ENCODE measurements at regions not wholly inside any gene's neighbourhood (a gene's known extent, or its start where the extent isn't known, plus 50 kb on each side); places are given as distances from the start of the nearest gene placed in this dataset.

DNA sequence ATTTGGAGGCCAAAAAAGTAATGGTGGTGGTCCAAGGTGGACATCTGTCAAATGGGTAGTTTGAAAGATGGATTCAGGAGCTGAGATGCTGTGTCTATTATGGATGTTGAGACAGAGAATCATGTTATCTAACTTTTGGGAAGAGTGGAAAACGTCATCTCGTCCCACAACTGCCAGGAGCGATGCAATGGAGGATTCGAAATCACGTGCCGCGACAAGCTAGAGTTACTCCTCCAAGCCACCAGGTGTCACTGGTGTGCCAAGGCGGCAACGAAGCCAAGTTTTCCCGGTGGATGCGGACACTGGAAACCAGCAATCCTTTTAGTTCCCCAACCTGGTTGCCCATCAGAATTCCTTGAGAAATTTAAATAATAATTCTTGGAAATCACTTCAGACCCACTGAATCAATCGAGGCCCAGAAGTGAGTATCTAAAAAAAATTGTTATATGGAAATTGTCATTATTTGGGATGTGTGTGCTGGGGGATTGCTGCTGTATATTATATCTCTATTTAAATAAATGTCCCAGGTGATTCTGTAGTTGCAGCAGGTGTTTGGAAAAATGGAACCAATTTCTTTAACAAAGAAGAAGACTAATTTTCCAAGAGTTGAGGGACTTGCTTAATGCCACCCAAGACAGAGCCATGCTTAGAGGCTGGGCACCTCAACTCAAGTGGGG is 206.1 kb downstream of the HAPSTR1 start (continued):
- TF ChIP-seq, protein P1, sequence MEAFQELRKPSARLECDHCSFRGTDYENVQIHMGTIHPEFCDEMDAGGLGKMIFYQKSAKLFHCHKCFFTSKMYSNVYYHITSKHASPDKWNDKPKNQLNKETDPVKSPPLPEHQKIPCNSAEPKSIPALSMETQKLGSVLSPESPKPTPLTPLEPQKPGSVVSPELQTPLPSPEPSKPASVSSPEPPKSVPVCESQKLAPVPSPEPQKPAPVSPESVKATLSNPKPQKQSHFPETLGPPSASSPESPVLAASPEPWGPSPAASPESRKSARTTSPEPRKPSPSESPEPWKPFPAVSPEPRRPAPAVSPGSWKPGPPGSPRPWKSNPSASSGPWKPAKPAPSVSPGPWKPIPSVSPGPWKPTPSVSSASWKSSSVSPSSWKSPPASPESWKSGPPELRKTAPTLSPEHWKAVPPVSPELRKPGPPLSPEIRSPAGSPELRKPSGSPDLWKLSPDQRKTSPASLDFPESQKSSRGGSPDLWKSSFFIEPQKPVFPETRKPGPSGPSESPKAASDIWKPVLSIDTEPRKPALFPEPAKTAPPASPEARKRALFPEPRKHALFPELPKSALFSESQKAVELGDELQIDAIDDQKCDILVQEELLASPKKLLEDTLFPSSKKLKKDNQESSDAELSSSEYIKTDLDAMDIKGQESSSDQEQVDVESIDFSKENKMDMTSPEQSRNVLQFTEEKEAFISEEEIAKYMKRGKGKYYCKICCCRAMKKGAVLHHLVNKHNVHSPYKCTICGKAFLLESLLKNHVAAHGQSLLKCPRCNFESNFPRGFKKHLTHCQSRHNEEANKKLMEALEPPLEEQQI (IDR thresholded peaks at IDR 0.05) = peak; percentile 79
- TF ChIP-seq USF2 (CRISPR knock-in tag; IDR thresholded peaks at IDR 0.05) (peak; percentile 93), L3MBTL2 (IDR thresholded peaks at IDR 0.05) (peak; percentile 66), MCM3 (IDR thresholded peaks at IDR 0.05) (no peak), TCF15 (CRISPR knock-in tag; IDR thresholded peaks at IDR 0.05) (no peak), ZNF766 (CRISPR knock-in tag; conservative IDR thresholded peaks at IDR 0.05) (no peak), NFIC (IDR thresholded peaks at IDR 0.05) (0 out of 2 replicates have a peak, but pooled peaks have one; percentile 11), ZNF133 (CRISPR knock-in tag; IDR thresholded peaks at IDR 0.05) (no peak), ZNF143 (CRISPR knock-in tag; IDR thresholded peaks at IDR 0.05) (no peak), MNT (conservative IDR thresholded peaks at IDR 0.05) (0 out of 4 replicates have a peak, but pooled peaks of 1 of the 2 experiments have one; percentile 16), ZBTB12 (CRISPR knock-in tag; IDR thresholded peaks at IDR 0.05) (no peak), ID3 (CRISPR knock-in tag; IDR thresholded peaks at IDR 0.05) (no peak), ID3 (tag; IDR thresholded peaks at IDR 0.05) (no peak), ZC3H8 (IDR thresholded peaks at IDR 0.05) (no peak), POLR2AphosphoS2 (IDR thresholded peaks at IDR 0.05; ENCODE audit: low read length) (no peak), KLF16 (IDR thresholded peaks at IDR 0.05) (peak; percentile 54; the same call in 1 of the 2 replicates), DEAF1 (CRISPR knock-in tag; IDR thresholded peaks at IDR 0.05) (peak; percentile 61), RCOR1 (IDR thresholded peaks at IDR 0.05; ENCODE audit: borderline replicate concordance in 1 of 2, low read depth in 2 of 2, low read length in 2 of 2) (no peak), SRSF1 (IDR thresholded peaks at IDR 0.05; ENCODE audit: low read depth, low read length) (no peak)
- TF ChIP-seq, protein P2, sequence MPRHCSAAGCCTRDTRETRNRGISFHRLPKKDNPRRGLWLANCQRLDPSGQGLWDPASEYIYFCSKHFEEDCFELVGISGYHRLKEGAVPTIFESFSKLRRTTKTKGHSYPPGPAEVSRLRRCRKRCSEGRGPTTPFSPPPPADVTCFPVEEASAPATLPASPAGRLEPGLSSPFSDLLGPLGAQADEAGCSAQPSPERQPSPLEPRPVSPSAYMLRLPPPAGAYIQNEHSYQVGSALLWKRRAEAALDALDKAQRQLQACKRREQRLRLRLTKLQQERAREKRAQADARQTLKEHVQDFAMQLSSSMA (CRISPR knock-in tag; IDR thresholded peaks at IDR 0.05) = no peak
